Calu3 (cell line): ENCODE measurements at regions not wholly inside any gene's neighbourhood (a gene's known extent, or its start where the extent isn't known, plus 50 kb on each side); places are given as distances from the start of the nearest gene placed in this dataset.

Source experiments
- BruUV-seq: library from RNA; stranded (reverse); fragments of 400-500 nt; replicated peaks from 2 replicates; lab custom pipeline; 2021; lab: Mats Ljungman, UMichigan
- CTCF ChIA-PET: fragments of 300-600 bp; sonication (Branson Sonifier 250); formaldehyde crosslinking; loops from one replicate; lab custom pipeline; 2022; ENCODE audit warnings: antibody characterized with exemption; lab: Charles Lee
- DNase-seq: peaks from one replicate; pipeline ENCODE4 v3.0.0; 2022
- H3K27ac Mint-ChIP-seq: one replicate; pipeline ENCODE4 v1.8.0; 2022; ENCODE audit warnings: mixed read lengths; ENCODE audit not compliant: unreplicated experiment
- H3K27me3 Mint-ChIP-seq: one replicate; pipeline ENCODE4 v1.8.0; 2022; ENCODE audit warnings: mixed read lengths; ENCODE audit not compliant: unreplicated experiment
- H3K36me3 Mint-ChIP-seq: one replicate; pipeline ENCODE4 v1.8.0; 2022; ENCODE audit warnings: mild to moderate bottlenecking, moderate library complexity, mixed read lengths; ENCODE audit not compliant: insufficient read depth, unreplicated experiment
- H3K4me1 Mint-ChIP-seq: one replicate; pipeline ENCODE4 v1.8.0; 2022; ENCODE audit warnings: mild to moderate bottlenecking, low read depth, mixed read lengths; ENCODE audit not compliant: unreplicated experiment
- H3K4me3 Mint-ChIP-seq: one replicate; pipeline ENCODE4 v1.8.0; 2022; ENCODE audit warnings: mild to moderate bottlenecking, low read depth, moderate library complexity, mixed read lengths; ENCODE audit not compliant: unreplicated experiment
- H3K9me3 Mint-ChIP-seq: one replicate; pipeline ENCODE4 v1.8.0; 2022; ENCODE audit warnings: low read depth, mixed read lengths; ENCODE audit not compliant: unreplicated experiment
- intact Hi-C: fragments of 100-400 bp; cut with micrococcal nuclease; formaldehyde crosslinking; loops from one replicate; pipeline ENCODE4 v1.10.0; 2022; ENCODE audit not compliant: unreplicated experiment
- TF ChIP-seq, protein P1 (sequence below): fragments of 200-600 bp; IDR thresholded peaks from one replicate; pipeline ENCODE4 v1.8.0; 2022; ENCODE audit warnings: antibody characterized with exemption; ENCODE audit not compliant: unreplicated experiment

DNA sequence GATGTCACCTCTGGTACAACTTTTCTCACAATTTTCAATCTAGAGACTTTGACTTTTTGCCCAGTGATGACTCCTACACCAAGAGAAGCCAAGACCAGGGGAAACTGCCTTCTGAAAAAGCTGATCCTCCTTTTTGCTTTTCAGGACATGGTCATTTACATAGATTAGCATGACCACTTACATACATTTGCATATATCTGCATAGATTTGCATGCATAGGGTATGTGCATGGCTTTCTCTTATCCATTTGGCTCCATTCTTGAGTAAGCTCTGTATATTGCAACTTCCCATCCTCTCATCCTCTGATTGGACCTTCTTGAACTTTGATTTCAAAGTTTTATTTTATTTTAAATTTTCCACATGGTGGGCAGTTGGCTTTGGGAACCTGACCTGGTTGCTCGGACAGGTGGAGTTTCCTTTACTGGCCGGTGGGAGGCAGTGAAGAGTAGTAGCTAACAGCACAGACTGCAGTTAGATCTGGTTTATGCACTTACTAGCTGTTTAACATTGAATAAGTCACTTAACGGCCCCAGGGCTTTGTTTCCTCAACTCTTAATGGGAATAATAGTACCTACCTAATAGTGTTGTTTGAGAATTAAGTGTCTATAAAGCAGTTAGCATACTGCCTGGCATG, 92.9 kb downstream of the GPR139 start:
- CTCF ChIA-PET = interaction anchor here (0.6 to 1.2 kb wide), 4 partner anchors 9 to 420 kb away, joined by 3 to 6 read pairs (median 4); no protein-coding TSS in a partner anchor
- Mint-ChIP-seq H3K4me1 (no peaks in the 10 kb centered on the region), H3K27ac (no peak overlapping the region), H3K27me3 (peaks cover 81% of the 10 kb centered on the region), H3K4me3 (no peak overlapping the region), H3K9me3 (no peaks in the 10 kb centered on the region), H3K36me3 (no peaks in the 10 kb centered on the region)
- no TSS peak for BruUV-seq
- intact Hi-C loops = loop anchor here (2.0 to 10.0 kb wide), 2 partner anchors 320 to 404 kb away; no protein-coding TSS in a partner anchor
- TF ChIP-seq, protein P1, sequence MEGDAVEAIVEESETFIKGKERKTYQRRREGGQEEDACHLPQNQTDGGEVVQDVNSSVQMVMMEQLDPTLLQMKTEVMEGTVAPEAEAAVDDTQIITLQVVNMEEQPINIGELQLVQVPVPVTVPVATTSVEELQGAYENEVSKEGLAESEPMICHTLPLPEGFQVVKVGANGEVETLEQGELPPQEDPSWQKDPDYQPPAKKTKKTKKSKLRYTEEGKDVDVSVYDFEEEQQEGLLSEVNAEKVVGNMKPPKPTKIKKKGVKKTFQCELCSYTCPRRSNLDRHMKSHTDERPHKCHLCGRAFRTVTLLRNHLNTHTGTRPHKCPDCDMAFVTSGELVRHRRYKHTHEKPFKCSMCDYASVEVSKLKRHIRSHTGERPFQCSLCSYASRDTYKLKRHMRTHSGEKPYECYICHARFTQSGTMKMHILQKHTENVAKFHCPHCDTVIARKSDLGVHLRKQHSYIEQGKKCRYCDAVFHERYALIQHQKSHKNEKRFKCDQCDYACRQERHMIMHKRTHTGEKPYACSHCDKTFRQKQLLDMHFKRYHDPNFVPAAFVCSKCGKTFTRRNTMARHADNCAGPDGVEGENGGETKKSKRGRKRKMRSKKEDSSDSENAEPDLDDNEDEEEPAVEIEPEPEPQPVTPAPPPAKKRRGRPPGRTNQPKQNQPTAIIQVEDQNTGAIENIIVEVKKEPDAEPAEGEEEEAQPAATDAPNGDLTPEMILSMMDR = no peak
- peak; percentile 10 for DNase-seq

DNA sequence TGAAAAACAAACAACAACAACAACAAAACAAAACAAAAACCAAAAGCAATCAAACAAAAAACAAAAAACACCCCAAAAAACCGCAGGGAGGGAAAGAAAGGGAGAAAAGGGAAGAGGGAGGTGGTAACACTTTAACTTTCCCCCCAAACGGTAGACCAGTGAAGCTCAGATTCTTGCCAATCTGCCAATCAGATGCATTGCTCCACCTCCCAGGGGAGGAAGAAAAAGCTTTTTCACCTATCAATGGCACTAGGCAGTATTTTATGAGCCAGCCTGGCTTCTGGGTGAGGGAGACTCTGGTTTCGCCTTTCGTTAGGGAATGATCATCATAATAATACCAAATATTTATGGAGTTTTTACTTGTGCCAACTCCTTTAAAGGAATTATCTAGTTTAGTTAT, 94.1 kb downstream of the GPR139 start:
- CTCF ChIA-PET = no interaction called here
- Mint-ChIP-seq H3K27me3 (peaks cover 84% of the 10 kb centered on the region), H3K4me1 (no peaks in the 10 kb centered on the region), H3K27ac (no peak overlapping the region), H3K4me3 (no peak overlapping the region), H3K36me3 (no peaks in the 10 kb centered on the region), H3K9me3 (no peaks in the 10 kb centered on the region)
- intact Hi-C loops = loop anchor here (2.0 to 10.0 kb wide), 3 partner anchors 48 to 405 kb away; no protein-coding TSS in a partner anchor
- DNase-seq = no peak
- BruUV-seq = no TSS peak
- TF ChIP-seq, protein P1 = no peak

DNA sequence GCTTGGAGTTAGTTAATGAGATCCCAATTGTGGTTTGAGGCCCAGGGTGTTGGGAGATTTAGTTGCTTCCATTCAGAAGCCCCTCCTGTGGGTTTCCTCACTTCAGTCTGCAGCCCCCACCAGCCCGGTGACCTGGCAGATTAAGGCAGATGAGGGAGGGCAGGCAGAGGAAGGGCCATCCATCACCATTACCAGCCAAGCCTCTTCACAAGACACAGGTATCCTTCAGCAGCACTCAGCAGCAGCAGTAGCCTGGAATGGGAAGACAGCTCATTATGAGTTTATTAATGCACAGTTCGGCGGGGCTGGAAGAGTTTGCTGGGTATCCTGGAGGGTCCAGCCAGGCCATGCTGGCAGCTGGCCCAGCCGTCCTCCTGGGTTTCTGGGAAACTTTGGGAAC, 90.0 kb upstream of the GPRC5B start:
- DNase-seq = no peak
- TF ChIP-seq, protein P1 = no peak
- no peaks in the 10 kb centered on the region for H3K4me1 Mint-ChIP-seq
- CTCF ChIA-PET = no interaction called here
- intact Hi-C loops = loop anchor here (5.0 kb wide), 1 partner anchor 53 kb away; no protein-coding TSS in a partner anchor
- no peaks in the 10 kb centered on the region for H3K9me3 Mint-ChIP-seq
- no peaks in the 10 kb centered on the region for H3K36me3 Mint-ChIP-seq
- H3K27me3 Mint-ChIP-seq = peaks cover 88% of the 10 kb centered on the region
- no TSS peak for BruUV-seq
- no peak overlapping the region for H3K27ac Mint-ChIP-seq
- H3K4me3 Mint-ChIP-seq = no peak overlapping the region

DNA sequence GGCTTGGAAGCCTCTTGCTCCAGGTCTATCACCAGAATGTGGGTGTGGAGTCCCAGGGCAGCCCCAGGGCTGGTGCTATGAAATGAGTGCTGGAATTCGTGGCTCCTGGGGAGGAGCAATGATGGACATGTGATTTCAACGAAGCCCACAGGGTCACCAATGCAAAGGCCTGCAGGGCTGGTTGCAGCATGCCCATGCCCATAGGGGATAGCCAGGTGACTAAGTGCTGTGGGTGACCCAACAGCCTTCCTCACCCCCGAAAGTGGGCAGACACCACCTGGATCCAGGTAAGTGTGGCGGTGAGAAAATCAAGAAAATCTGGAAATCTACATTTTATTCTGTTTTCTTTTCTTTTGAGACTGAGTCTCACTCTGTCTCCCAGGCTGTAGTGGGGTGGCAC, 87.5 kb upstream of the GPRC5B start:
- no peaks in the 10 kb centered on the region for H3K4me1 Mint-ChIP-seq
- DNase-seq = no peak
- intact Hi-C loops = no loop called here
- H3K27me3 Mint-ChIP-seq = peaks cover 70% of the 10 kb centered on the region
- TF ChIP-seq, protein P1 = no peak
- H3K9me3 Mint-ChIP-seq = no peaks in the 10 kb centered on the region
- BruUV-seq = no TSS peak
- H3K27ac Mint-ChIP-seq = no peak overlapping the region
- H3K36me3 Mint-ChIP-seq = no peaks in the 10 kb centered on the region
- H3K4me3 Mint-ChIP-seq = no peak overlapping the region
- CTCF ChIA-PET = no interaction called here
